ENCODE measurements at regions not wholly inside any gene's neighbourhood (a gene's known extent, or its start where the extent isn't known, plus 50 kb on each side); places are given as distances from the start of the nearest gene placed in this dataset.

GRCh38 chr10:62926407-62926806 lies 110.2 kb upstream of the EGR2 start:
- no peak for TF ChIP-seq POLR2A (IDR thresholded peaks at IDR 0.05; ENCODE audit: low read depth, low read length)
- no peak for TF ChIP-seq POLR2AphosphoS5 (IDR thresholded peaks at IDR 0.05; ENCODE audit: low read depth, low read length)
